ENCODE measurements at regions not wholly inside any gene's neighbourhood (a gene's known extent, or its start where the extent isn't known, plus 50 kb on each side); places are given as distances from the start of the nearest gene placed in this dataset.

GRCh38 chr3:20751296-20751695 is 565.3 kb upstream of the SGO1 start:
- CTCF ChIA-PET = no interaction called here
- no peaks in the 10 kb centered on the region for H3K36me3 ChIP-seq (ENCODE audit: control insufficient read depth, insufficient read depth, low read length)
- POLR2A ChIA-PET = no interaction called here
- no peak for DNase-seq (ENCODE audit: low read depth)
- no peak overlapping the region for H3K4me3 ChIP-seq (ENCODE audit: low read depth, low read length)
- no peak for TF ChIP-seq CTCF (IDR thresholded peaks at IDR 0.05; ENCODE audit: insufficient read depth, low read depth, low read length)
- H3K27me3 ChIP-seq (ENCODE audit: control insufficient read depth, insufficient read depth, low read length) = no peaks in the 10 kb centered on the region

- Histone ChIP-seq H3K27me3 (ENCODE audit: control insufficient read depth, insufficient read depth, low read length) (no peaks in the 10 kb centered on the region), H3K4me3 (ENCODE audit: low read depth, low read length) (no peak overlapping the region), H3K36me3 (ENCODE audit: control insufficient read depth, insufficient read depth, low read length) (no peaks in the 10 kb centered on the region)
- ChIA-PET POLR2A (no interaction called here), CTCF (no interaction called here)
- TF ChIP-seq CTCF (IDR thresholded peaks at IDR 0.05; ENCODE audit: insufficient read depth, low read depth, low read length) = no peak
- DNase-seq (ENCODE audit: low read depth) = peak; percentile 28
Observed at GRCh38 chr3:20747741-20748140, 561.7 kb upstream of the SGO1 start.

- no peak for TF ChIP-seq CTCF (IDR thresholded peaks at IDR 0.05; ENCODE audit: insufficient read depth, low read depth, low read length)
- H3K27me3 ChIP-seq (ENCODE audit: control insufficient read depth, insufficient read depth, low read length) = no peaks in the 10 kb centered on the region
- POLR2A ChIA-PET = no interaction called here
- no peak for DNase-seq (ENCODE audit: low read depth)
- no peak overlapping the region for H3K4me3 ChIP-seq (ENCODE audit: low read depth, low read length)
- H3K36me3 ChIP-seq (ENCODE audit: control insufficient read depth, insufficient read depth, low read length) = no peaks in the 10 kb centered on the region
- CTCF ChIA-PET = no interaction called here
Observed at GRCh38 chr3:20743553-20744321, 557.7 kb upstream of the SGO1 start.

GRCh38 chr3:20742903-20743552 is 557.0 kb upstream of the SGO1 start:
- H3K27me3 ChIP-seq (ENCODE audit: control insufficient read depth, insufficient read depth, low read length) = no peaks in the 10 kb centered on the region
- CTCF ChIA-PET = no interaction called here
- POLR2A ChIA-PET = no interaction called here

GRCh38 chr3:20741381-20741780 is 555.4 kb upstream of the SGO1 start:
- Histone ChIP-seq H3K4me3 (ENCODE audit: low read depth, low read length) (no peak overlapping the region), H3K27me3 (ENCODE audit: control insufficient read depth, insufficient read depth, low read length) (no peaks in the 10 kb centered on the region), H3K36me3 (ENCODE audit: control insufficient read depth, insufficient read depth, low read length) (no peaks in the 10 kb centered on the region)
- TF ChIP-seq CTCF (IDR thresholded peaks at IDR 0.05; ENCODE audit: insufficient read depth, low read depth, low read length) = no peak
- POLR2A ChIA-PET = no interaction called here
- CTCF ChIA-PET = no interaction called here
- DNase-seq (ENCODE audit: low read depth) = peak; percentile 5

More at GRCh38 chr3:20742903-20743552, 557.0 kb upstream of the SGO1 start:
- DNase-seq (ENCODE audit: low read depth) = no peak
- TF ChIP-seq CTCF (IDR thresholded peaks at IDR 0.05; ENCODE audit: insufficient read depth, low read depth, low read length) = no peak
- Histone ChIP-seq H3K36me3 (ENCODE audit: control insufficient read depth, insufficient read depth, low read length) (no peaks in the 10 kb centered on the region), H3K4me3 (ENCODE audit: low read depth, low read length) (no peak overlapping the region)

All from BJ (cell line).